ENCODE measurements at regions not wholly inside any gene's neighbourhood (a gene's known extent, or its start where the extent isn't known, plus 50 kb on each side); places are given as distances from the start of the nearest gene placed in this dataset.
"Not testable (repeated sequence)": the region's sequence is repeated elsewhere in the genome, so short reads cannot be mapped to it uniquely, and the experiment has no call there.

DNA sequence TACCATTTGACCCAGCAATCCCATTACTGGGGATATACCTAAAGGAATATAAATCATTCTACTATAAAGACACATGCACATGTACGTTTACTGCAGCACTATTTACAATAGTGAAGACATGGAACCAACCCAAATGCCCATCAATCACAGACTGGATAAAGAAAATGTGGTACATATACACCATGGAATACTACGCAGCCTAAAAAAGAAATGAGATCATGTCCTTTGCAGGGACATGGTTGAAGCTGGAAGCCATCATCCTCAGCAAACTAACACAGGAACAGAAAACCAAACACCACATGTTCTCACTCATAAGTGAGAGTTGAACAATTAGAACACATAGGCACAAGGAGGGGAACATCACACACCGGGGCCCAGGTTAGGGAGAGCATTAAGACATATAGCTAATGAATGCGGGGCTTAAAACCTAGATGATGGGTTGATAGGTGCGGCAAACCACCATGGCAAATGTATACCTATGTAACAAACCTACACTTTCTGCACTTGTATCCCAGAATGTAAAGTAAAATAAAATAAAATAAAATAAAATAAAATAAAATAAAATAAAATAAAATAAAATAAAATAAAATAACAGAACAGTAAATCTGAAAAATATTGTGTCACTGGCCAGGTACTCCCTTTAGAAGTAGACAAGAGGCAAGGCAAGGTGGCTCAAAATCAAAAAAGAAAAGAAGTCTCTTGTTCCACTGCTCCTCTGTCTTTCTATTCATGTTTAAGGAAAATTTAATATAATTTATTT, 423.8 kb upstream of the GRAMD2B start:
- not testable (repeated sequence) for H3K27me3 Mint-ChIP-seq; H3K4me1 Mint-ChIP-seq; H3K9me3 Mint-ChIP-seq; H3K27ac Mint-ChIP-seq; H3K4me3 Mint-ChIP-seq; ATAC-seq (replicated peaks); H3K36me3 Mint-ChIP-seq (ENCODE audit: low read depth)

DNA sequence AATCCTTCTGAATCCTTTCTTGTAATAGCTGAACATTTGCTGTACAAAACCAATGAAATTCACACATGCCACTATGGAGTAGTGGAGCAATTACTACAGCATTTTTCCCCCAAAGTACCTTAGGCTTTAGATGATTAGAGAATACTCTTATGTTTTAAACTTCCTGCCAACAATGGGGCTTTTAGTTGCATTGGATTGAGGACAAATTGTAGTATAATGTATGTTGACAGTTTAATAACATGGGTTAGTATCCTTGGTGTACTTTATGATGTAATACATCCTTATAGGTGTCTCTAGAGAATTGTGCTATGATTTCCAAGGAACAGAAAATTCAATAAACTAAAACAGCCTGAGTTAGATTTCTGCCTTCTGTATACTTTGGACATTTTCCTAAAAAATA, 422.7 kb upstream of the GRAMD2B start:
- Mint-ChIP-seq H3K27ac (no peak overlapping the region), H3K27me3 (no peaks in the 10 kb centered on the region), H3K36me3 (ENCODE audit: low read depth) (no peaks in the 10 kb centered on the region), H3K4me1 (no peaks in the 10 kb centered on the region), H3K9me3 (no peaks in the 10 kb centered on the region), H3K4me3 (no peak overlapping the region)
- no peak for ATAC-seq (replicated peaks)

DNA sequence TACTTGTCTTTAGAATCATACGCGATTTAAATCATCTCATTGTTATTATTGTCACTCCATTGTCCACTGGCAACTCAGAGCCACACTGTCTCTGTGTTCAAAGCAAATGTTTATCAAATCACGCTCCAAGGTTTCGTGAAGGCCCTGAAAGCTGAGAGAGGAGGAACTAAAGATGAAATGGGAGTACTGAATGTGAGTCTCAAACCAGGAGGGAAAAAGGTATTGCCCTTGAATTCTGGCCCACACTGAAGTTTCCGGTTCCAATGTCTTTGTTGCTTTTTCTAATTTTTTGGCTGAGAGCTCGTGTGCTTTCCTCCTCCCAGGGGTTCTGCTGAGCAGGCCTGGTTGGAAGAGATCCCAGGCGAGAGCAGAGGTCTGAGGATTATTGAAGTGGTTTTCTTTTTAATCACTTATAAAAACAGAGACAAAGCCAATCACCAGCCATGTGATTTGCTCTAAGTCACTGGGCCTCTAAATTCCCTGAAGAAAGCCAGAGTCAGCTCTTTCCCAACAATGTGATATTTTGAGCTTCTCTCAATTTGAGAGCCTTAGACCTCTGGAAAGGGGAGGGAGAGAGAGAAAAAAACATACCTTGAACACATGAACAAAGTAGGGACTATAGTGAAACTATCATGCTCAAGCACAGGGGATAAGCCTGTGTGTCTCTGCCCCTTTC, 420.8 kb upstream of the GRAMD2B start:
- H3K4me1 Mint-ChIP-seq: no peaks in the 10 kb centered on the region
- H3K4me3 Mint-ChIP-seq: no peak overlapping the region
- no peaks in the 10 kb centered on the region for H3K36me3 Mint-ChIP-seq (ENCODE audit: low read depth)
- no peak overlapping the region for H3K27ac Mint-ChIP-seq
- H3K9me3 Mint-ChIP-seq: no peaks in the 10 kb centered on the region
- no peaks in the 10 kb centered on the region for H3K27me3 Mint-ChIP-seq
- no peak for ATAC-seq (replicated peaks)

DNA sequence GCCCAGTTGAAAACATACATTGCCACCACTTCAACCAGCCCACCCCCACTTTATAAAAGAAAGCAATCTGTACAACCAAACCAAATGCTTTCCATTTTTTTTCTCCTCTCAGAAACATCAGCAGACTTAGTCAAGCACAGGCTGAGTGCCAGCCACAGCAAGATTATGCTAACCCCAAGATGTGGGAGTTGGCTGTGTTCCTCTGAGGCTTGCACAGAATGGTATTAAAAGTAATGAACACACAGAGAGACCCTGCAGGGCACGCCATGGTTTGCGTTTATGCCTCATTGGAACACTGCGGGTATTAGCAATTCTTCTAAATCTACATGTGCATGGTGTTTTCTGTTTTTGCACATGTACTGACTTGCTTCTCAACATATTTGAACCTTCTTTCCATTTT, 419.9 kb upstream of the GRAMD2B start:
- Mint-ChIP-seq H3K9me3 (peaks cover 4% of the 10 kb centered on the region), H3K27ac (no peak overlapping the region), H3K36me3 (ENCODE audit: low read depth) (no peaks in the 10 kb centered on the region), H3K27me3 (no peaks in the 10 kb centered on the region), H3K4me1 (no peaks in the 10 kb centered on the region), H3K4me3 (no peak overlapping the region)
- ATAC-seq (replicated peaks): no peak

DNA sequence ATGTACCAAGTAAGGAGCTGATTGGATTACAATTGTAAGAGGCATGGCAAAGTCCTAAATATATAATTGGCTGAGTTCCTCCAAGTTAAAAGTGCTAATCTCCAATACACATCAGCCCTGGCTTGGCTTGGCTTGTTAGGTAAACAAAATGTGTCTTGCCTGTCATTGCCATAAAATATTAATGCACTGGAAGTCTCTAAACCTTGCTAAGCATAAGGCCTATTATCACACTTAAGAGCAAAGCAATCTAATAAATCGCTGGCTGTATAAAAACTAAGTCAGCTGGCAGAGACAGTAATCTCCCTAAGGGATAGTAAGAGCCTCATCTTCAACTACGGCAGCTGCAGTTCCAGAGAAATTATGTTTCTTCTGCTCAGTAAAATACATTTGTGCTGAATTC, 418.6 kb upstream of the GRAMD2B start:
- Mint-ChIP-seq H3K9me3 (peaks cover 4% of the 10 kb centered on the region), H3K4me3 (no peak overlapping the region), H3K27me3 (no peaks in the 10 kb centered on the region), H3K4me1 (no peaks in the 10 kb centered on the region), H3K36me3 (ENCODE audit: low read depth) (no peaks in the 10 kb centered on the region), H3K27ac (no peak overlapping the region)
- no peak for ATAC-seq (replicated peaks)

DNA sequence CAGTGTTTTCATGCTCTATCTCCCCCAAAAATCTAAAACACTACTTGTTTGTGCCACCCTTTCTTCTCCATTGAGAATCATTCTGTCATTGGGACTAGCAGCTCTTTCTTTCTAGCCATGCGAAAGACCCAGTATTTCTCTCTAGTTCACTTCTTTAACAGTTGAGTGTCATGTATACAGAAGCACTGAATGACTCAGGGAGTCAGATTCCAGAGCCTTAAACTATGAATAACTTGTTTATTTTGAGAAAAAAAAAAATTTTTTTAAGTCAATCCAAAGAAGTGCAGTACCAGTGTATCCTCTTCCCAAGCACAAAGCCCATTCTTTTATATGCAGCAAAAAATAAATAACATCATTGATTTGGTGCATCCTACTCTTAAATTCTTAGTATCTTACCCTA, 415.4 kb upstream of the GRAMD2B start:
- Mint-ChIP-seq H3K9me3 (peaks cover 4% of the 10 kb centered on the region), H3K36me3 (ENCODE audit: low read depth) (no peaks in the 10 kb centered on the region), H3K4me1 (no peaks in the 10 kb centered on the region), H3K4me3 (no peak overlapping the region), H3K27me3 (no peaks in the 10 kb centered on the region), H3K27ac (no peak overlapping the region)
- ATAC-seq (replicated peaks): no peak

DNA sequence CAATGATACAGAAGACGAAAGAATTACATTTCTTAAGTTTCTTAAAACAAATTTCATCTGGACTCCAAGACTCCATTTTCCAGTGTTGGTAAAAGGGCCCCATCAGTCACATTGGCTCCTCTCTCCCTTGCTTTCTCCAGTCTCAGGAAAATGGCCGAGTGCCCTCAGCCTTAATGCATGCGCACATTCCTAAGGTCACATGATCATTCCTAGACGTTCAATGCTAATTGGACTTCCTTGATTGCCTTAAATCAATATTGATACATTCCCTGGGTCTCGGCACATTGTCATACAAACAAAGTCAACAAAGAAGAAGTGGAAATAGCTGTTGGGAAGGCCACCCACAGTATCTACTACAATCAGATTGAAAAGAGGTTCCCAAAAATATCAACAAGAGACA, 413.6 kb upstream of the GRAMD2B start:
- H3K36me3 Mint-ChIP-seq (ENCODE audit: low read depth): no peaks in the 10 kb centered on the region
- H3K27ac Mint-ChIP-seq: no peak overlapping the region
- H3K4me1 Mint-ChIP-seq: no peaks in the 10 kb centered on the region
- peaks cover 4% of the 10 kb centered on the region for H3K9me3 Mint-ChIP-seq
- ATAC-seq (replicated peaks): no peak
- H3K4me3 Mint-ChIP-seq: no peak overlapping the region
- no peaks in the 10 kb centered on the region for H3K27me3 Mint-ChIP-seq

DNA sequence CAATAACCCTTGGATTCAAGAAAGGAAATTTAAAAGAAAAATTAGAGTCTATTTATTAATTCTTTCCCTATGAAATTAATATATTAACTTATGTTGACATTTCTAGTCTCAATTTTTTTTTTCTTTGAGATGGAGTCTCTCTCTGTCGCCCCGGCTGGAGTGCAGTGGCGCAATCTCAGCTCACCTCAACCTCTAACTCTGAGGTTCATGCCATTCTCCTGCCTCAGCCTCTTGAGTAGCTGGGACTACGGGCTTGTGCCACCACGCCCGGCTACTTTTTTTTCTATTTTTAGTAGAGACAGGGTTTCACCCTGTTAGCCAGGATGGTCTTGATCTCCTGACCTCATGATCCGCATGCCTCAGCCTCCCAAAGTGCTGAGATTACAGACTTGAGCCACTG, 411.7 kb upstream of the GRAMD2B start:
- H3K9me3 Mint-ChIP-seq; H3K27me3 Mint-ChIP-seq; H3K4me1 Mint-ChIP-seq; ATAC-seq (replicated peaks); H3K36me3 Mint-ChIP-seq (ENCODE audit: low read depth); H3K4me3 Mint-ChIP-seq; H3K27ac Mint-ChIP-seq: not testable (repeated sequence)

DNA sequence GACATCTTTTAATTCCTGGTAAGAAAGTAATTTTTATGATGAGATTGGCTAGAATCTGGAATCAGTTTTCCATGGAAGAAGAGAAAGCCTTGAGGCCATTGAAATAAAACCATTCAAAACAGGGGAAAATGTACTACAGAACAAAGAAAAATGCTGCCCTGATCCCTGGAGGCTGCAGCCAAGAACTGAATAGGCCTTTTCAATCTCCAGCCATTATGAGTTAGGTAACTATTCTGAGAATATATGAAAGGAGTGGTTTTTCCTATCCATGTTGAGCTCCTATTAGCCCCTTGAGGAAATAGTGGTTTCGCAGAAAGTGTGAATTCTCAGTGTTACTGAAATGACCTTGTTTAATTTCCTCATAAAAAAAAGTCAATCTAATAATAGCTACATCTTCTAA, 408.5 kb upstream of the GRAMD2B start:
- ATAC-seq (replicated peaks): no peak
- Mint-ChIP-seq H3K4me3 (no peak overlapping the region), H3K36me3 (ENCODE audit: low read depth) (no peaks in the 10 kb centered on the region), H3K4me1 (no peaks in the 10 kb centered on the region), H3K27ac (no peak overlapping the region), H3K27me3 (no peaks in the 10 kb centered on the region), H3K9me3 (no peaks in the 10 kb centered on the region)

DNA sequence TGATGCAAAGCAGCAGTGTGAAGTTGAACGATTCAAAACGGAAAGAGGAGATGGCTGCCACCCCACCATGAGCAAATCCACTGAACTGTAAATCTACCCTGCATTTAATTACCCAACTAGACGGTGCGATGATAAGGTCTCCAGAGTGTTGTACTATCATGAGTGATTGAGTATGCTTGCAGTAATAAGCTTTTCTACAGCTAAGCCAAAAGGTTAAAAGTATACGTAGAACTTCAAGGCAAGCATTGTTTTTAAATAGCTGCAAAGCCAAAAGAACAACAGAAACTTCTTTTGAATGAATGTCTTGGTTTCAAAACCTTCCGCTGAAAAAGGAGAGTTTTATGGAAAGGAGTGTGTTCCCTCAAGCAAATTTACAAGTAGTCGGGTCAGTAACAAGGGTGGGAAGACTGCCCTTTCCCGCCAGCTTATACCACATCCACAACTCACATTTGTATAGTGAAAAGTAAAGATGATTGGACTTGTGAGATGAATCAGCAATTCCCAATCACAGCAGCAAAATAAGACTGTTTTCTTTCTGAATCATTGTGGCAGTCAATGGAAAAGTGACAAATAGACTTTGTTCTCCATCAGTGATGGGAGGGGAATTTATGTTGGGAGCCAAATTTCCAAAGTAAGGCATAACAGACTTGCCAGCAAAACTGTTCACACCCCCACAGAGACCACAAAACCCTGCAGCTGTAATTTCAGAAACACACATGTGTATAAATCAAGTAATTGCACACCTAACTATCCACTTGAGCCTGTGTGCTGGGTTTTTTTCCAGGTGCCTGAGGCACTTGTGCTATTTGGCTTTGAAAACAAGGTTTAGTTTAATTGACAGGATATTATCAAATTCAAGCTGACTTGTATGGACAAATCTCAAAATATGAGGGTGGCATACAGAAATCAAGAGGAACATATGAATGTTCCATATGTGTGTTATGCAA, 407.7 kb upstream of the GRAMD2B start:
- Mint-ChIP-seq H3K27ac (no peak overlapping the region), H3K4me3 (no peak overlapping the region), H3K9me3 (no peaks in the 10 kb centered on the region)

DNA sequence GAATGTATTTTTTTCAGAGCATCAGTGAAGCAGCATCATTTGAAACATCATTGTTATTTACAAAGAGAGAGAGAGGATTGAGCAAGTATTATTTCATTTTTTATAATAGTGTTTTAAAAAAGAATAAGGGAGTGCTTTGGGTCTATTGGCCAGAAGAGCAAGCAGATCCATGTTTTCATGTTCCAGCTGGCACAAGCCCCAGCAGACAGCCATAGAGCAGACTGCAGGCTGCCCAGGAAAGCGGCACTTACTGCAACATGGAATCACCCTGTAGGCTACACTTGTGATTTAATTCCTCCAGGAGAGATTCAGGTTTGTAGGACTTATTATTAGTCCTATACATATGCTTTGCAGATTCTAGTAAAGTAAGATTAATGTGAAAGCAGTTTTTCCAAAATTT, 407.0 kb upstream of the GRAMD2B start:
- no peak for ATAC-seq (replicated peaks)
- H3K4me3 Mint-ChIP-seq: no peak overlapping the region
- no peaks in the 10 kb centered on the region for H3K36me3 Mint-ChIP-seq (ENCODE audit: low read depth)
- H3K4me1 Mint-ChIP-seq: no peaks in the 10 kb centered on the region
- H3K27ac Mint-ChIP-seq: no peak overlapping the region
- H3K27me3 Mint-ChIP-seq: no peaks in the 10 kb centered on the region
- H3K9me3 Mint-ChIP-seq: no peaks in the 10 kb centered on the region

More for the DNA sequence above, 407.7 kb upstream of the GRAMD2B start:
- no peak for ATAC-seq (replicated peaks)
- Mint-ChIP-seq H3K36me3 (ENCODE audit: low read depth) (no peaks in the 10 kb centered on the region), H3K4me1 (no peaks in the 10 kb centered on the region), H3K27me3 (no peaks in the 10 kb centered on the region)

DNA sequence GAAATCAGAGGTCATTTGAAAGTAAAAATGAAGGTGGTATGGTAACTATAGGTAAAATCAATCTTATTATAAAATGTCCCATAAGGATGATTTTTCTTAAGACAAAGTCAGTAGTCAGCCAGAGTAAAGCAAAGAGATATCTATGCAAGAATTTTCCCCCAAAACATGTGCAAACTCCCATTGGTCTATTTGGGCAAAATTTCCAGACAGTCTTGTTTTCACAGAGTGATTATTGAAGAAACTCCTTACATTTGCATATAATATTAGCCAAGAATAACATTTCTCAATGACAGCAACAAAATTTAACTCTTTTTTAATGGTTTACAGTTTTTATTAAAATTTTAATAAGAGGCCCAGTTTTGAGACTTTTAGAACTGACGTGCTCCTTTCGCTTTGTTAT, 406.1 kb upstream of the GRAMD2B start:
- H3K4me1 Mint-ChIP-seq: no peaks in the 10 kb centered on the region
- no peaks in the 10 kb centered on the region for H3K36me3 Mint-ChIP-seq (ENCODE audit: low read depth)
- H3K27ac Mint-ChIP-seq: no peak overlapping the region
- H3K4me3 Mint-ChIP-seq: no peak overlapping the region
- ATAC-seq (replicated peaks): no peak
- H3K9me3 Mint-ChIP-seq: no peaks in the 10 kb centered on the region
- no peaks in the 10 kb centered on the region for H3K27me3 Mint-ChIP-seq

DNA sequence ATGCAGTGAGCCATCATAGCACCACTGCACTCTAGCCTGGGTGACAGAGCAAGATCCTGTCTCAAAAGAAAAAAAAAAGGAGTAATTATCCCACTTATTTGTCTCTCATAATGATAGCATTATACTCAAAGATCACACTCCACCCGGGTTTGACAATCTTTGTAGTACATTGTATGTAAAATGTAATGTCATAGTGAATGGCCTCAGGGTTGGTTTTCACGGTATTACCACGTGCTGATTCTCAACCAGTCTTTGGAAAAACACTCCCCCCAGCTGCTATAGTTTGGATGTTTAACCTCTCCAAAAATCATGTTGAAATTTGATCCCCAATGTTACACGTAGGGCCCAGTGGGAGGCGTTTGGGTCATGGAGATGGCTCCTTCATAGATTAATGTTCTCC, 402.4 kb upstream of the GRAMD2B start:
- Mint-ChIP-seq H3K27ac (no peak overlapping the region), H3K36me3 (ENCODE audit: low read depth) (no peaks in the 10 kb centered on the region), H3K27me3 (no peaks in the 10 kb centered on the region), H3K4me1 (no peaks in the 10 kb centered on the region), H3K9me3 (no peaks in the 10 kb centered on the region), H3K4me3 (no peak overlapping the region)
- ATAC-seq (replicated peaks): no peak

DNA sequence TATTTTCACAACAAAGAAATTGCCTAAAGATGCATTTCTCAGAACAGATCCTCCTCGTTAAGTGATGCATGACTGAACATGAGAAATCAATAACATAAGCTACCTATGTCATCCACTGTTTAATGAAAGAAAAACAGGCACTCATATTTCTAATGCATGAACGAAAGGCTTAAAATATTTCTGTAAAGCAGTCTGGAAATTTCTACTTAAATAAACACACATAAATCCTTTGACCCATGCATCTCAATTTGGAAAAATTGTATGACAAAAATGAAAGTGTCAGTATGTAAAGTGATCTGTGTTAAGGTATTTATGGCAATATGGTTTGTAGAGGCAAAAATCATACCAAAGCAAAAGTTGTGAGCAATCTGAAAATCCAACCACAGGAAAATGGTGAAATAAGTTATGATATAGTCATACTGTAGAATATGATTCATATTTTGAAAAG, 399.2 kb upstream of the GRAMD2B start:
- Mint-ChIP-seq H3K27me3 (no peaks in the 10 kb centered on the region), H3K4me3 (no peak overlapping the region), H3K4me1 (no peaks in the 10 kb centered on the region), H3K36me3 (ENCODE audit: low read depth) (no peaks in the 10 kb centered on the region), H3K27ac (no peak overlapping the region), H3K9me3 (peaks cover 9% of the 10 kb centered on the region)
- no peak for ATAC-seq (replicated peaks)

DNA sequence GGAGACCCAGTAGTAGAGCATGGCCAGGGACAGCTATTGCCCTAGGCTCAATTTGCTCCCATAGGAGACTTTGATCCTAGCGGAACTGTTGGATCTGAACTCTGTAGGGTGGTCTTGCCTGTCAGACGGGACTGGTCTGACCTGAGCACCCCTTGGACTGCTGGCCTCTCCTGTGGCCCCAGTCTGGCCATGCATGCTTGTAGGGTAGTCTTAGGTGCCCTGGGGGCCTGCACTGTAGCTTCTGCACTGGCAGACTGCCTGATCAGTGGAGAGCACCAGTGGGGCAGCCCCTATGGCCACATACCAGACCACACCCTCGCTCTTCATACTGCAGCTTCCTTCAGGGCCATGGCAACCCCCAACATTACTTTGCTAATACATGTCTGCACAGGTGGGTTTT, 396.1 kb upstream of the GRAMD2B start:
- no peak overlapping the region for H3K27ac Mint-ChIP-seq
- H3K36me3 Mint-ChIP-seq (ENCODE audit: low read depth): no peaks in the 10 kb centered on the region
- ATAC-seq (replicated peaks): no peak
- H3K27me3 Mint-ChIP-seq: no peaks in the 10 kb centered on the region
- H3K9me3 Mint-ChIP-seq: peaks cover 12% of the 10 kb centered on the region
- H3K4me3 Mint-ChIP-seq: no peak overlapping the region
- no peaks in the 10 kb centered on the region for H3K4me1 Mint-ChIP-seq

All from activated T-helper 17 cell treated with anti-CD3 and anti-CD28 coated beads, Interleukin-2, amount 50 U/mL, for 72 hours (primary cell).